Uterus (tissue), 3 donors: ENCODE measurements at regions not wholly inside any gene's neighbourhood (a gene's known extent, or its start where the extent isn't known, plus 50 kb on each side); places are given as distances from the start of the nearest gene placed in this dataset.

Experiments
- DNase-seq, 2 donors: peaks; one replicate each; pipeline ENCODE4 v3.0.0-alpha.2; 2019 to 2020
- H3K27ac ChIP-seq, 2 donors: fragments of 200-600 bp; sonication (generic); 1 replicate in 1 of 2; 2 replicates in 1 of 2; pipeline ENCODE4 v1.5.1; 2016 to 2018
- H3K27me3 ChIP-seq, 2 donors: fragments of 200-600 bp; sonication (generic); one replicate each; pipeline ENCODE4 v1.5.1; 2018 to 2019; ENCODE audit warnings: control low read depth in 1 of 2
- H3K36me3 ChIP-seq, 2 donors: fragments of 200-600 bp; sonication (generic); one replicate each; pipeline ENCODE4 v1.5.1; 2019; ENCODE audit warnings: control low read depth in 1 of 2
- H3K4me1 ChIP-seq, 2 donors: fragments of 200-600 bp; sonication (generic); one replicate each; pipeline ENCODE4 v1.5.1; 2018 to 2019; ENCODE audit warnings: control low read depth in 1 of 2
- H3K4me3 ChIP-seq, 2 donors: fragments of 200-600 bp; sonication (generic); 1 replicate in 1 of 2; 2 replicates in 1 of 2; pipeline ENCODE4 v1.5.1; 2018 to 2019; ENCODE audit warnings: mild to moderate bottlenecking in 1 of 2
- H3K9me3 ChIP-seq, 2 donors: fragments of 200-600 bp; sonication (generic); one replicate each; pipeline ENCODE4 v1.5.1; 2019; ENCODE audit warnings: control low read depth in 1 of 2
- POLR2A ChIP-seq, 2 donors: fragments of 450-650 bp; IDR thresholded peaks; one replicate each; pipeline ENCODE4 v1.6.1; 2016; ENCODE audit warnings: antibody characterized with exemption in 2 of 2, mild to moderate bottlenecking in 1 of 2, moderate library complexity in 1 of 2
- intact Hi-C: fragments of 100-400 bp; cut with DNase I; formaldehyde crosslinking; loops from one replicate; pipeline ENCODE4 v1.15.1; 2023; ENCODE audit warnings: low total_unique reads
- TF ChIP-seq, protein P1 (sequence below), 4 experiments: fragments of 200-600 bp in 2 of 4; fragments of 450-650 bp in 2 of 4; sonication (generic) in 2 of 4; IDR thresholded peaks; one replicate each; pipeline ENCODE4 v1.5.1; 2016 to 2019; ENCODE audit warnings: antibody characterized with exemption in 4 of 4, mild to moderate bottlenecking in 2 of 4, moderate library complexity in 1 of 4
- donor health status: DM: yes; HTN: yes; CAD: no.

DNA sequence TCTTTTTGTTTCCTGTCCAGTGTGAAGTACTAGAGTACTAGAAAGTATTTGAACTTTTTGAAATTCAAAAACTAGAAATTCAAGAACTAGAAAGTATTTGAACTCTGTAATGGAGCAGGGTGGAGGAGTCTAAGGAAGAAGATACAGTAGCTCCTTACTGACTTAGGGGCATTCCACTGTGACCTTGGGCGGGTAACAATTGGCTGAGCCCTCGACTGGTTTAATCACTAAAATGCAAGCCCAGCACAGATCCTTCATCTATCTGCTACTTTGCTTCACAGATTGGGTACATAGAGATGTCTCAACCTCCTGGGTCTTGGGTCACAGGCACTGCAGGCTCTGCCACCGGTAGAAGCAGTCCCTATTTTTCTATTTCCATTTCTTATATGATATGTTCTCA, 462.1 kb upstream of the AGTR1 start:
- no peak for DNase-seq
- Histone ChIP-seq H3K27me3 (no peaks in the 10 kb centered on the region), H3K4me3 (no peak overlapping the region), H3K27ac (no peak overlapping the region), H3K4me1 (no peaks in the 10 kb centered on the region), H3K36me3 (no peaks in the 10 kb centered on the region), H3K9me3 (no peaks in the 10 kb centered on the region)
- no peak for TF ChIP-seq POLR2A (IDR thresholded peaks at IDR 0.05)
- TF ChIP-seq, protein P1, sequence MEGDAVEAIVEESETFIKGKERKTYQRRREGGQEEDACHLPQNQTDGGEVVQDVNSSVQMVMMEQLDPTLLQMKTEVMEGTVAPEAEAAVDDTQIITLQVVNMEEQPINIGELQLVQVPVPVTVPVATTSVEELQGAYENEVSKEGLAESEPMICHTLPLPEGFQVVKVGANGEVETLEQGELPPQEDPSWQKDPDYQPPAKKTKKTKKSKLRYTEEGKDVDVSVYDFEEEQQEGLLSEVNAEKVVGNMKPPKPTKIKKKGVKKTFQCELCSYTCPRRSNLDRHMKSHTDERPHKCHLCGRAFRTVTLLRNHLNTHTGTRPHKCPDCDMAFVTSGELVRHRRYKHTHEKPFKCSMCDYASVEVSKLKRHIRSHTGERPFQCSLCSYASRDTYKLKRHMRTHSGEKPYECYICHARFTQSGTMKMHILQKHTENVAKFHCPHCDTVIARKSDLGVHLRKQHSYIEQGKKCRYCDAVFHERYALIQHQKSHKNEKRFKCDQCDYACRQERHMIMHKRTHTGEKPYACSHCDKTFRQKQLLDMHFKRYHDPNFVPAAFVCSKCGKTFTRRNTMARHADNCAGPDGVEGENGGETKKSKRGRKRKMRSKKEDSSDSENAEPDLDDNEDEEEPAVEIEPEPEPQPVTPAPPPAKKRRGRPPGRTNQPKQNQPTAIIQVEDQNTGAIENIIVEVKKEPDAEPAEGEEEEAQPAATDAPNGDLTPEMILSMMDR (IDR thresholded peaks at IDR 0.05): no peak
- intact Hi-C loops: no loop called here

DNA sequence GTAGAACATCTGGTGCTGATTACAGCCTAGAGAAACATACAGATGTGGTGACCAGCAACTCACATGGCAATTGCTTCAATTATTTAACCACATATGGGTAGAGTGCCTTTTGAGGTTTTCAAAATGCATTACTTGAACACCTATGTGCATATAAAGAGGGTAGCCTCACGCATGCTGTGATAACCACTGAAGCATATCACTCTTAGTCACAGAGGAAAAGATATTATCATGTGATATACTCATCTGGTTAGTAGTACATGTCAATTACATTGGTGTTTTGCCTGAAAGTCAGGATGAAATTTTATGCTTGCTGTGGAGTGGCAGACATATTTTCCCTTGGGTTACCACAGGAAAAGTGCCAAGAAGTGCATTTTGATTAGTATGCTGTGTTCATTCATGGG, 459.3 kb upstream of the AGTR1 start:
- H3K27ac ChIP-seq: no peak overlapping the region

DNA sequence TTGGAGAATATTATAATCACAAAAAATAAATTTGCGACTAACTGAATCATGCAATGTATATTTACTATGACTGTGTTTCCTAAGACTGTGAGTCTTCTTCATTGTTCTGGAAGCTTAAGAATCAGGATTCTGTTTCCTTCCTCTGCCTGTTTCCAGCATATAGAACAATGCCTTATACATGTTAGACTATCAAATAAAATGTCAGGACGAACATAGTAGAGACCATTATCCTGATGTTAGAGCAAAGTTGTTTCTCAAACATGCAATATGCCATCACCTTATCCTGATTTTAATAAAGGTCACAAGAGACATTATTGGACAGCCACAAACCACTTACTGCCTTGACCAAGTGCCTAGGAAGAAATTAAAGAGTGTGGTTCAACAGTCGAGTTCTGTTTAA, 457.4 kb upstream of the AGTR1 start:
- intact Hi-C loops: no loop called here
- Histone ChIP-seq H3K9me3 (no peaks in the 10 kb centered on the region), H3K4me1 (no peaks in the 10 kb centered on the region), H3K36me3 (no peaks in the 10 kb centered on the region), H3K27ac (no peak overlapping the region), H3K27me3 (no peaks in the 10 kb centered on the region), H3K4me3 (no peak overlapping the region)
- no peak for DNase-seq
- TF ChIP-seq, protein P1 (IDR thresholded peaks at IDR 0.05): no peak
- TF ChIP-seq POLR2A (IDR thresholded peaks at IDR 0.05): no peak

More for the DNA sequence above, 459.3 kb upstream of the AGTR1 start:
- no peaks in the 10 kb centered on the region for H3K4me1 ChIP-seq
- H3K36me3 ChIP-seq: no peaks in the 10 kb centered on the region
- H3K9me3 ChIP-seq: no peaks in the 10 kb centered on the region
- no peak overlapping the region for H3K4me3 ChIP-seq
- TF ChIP-seq POLR2A (IDR thresholded peaks at IDR 0.05): no peak
- TF ChIP-seq, protein P1 (IDR thresholded peaks at IDR 0.05): no peak
- no peak for DNase-seq
- no peaks in the 10 kb centered on the region for H3K27me3 ChIP-seq
- intact Hi-C loops: no loop called here

DNA sequence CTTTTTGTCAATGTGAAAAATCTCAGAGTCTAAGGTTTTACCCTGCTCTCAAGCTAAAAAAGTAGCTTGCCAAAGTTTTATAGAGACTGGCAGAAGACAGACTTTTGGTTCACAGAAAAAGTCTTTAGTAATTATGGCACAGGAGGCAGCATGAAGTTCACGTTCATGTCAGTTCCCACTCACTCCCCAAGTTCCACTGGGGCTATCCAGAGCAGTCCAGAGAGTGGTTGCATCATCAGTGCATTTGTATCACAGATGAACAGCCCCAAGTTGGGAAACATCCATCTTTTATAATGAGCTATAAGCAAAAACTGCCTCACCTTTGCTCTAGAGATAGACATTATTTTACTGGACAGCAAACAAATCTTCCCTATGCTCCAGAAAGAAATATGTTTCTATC, 454.1 kb upstream of the AGTR1 start:
- no peaks in the 10 kb centered on the region for H3K4me1 ChIP-seq
- no peak overlapping the region for H3K4me3 ChIP-seq
- TF ChIP-seq POLR2A (IDR thresholded peaks at IDR 0.05): no peak
- TF ChIP-seq, protein P1 (IDR thresholded peaks at IDR 0.05): no peak
- intact Hi-C loops: no loop called here
- H3K27ac ChIP-seq: no peak overlapping the region
- no peaks in the 10 kb centered on the region for H3K27me3 ChIP-seq
- DNase-seq: no peak
- H3K9me3 ChIP-seq: no peaks in the 10 kb centered on the region
- no peaks in the 10 kb centered on the region for H3K36me3 ChIP-seq

DNA sequence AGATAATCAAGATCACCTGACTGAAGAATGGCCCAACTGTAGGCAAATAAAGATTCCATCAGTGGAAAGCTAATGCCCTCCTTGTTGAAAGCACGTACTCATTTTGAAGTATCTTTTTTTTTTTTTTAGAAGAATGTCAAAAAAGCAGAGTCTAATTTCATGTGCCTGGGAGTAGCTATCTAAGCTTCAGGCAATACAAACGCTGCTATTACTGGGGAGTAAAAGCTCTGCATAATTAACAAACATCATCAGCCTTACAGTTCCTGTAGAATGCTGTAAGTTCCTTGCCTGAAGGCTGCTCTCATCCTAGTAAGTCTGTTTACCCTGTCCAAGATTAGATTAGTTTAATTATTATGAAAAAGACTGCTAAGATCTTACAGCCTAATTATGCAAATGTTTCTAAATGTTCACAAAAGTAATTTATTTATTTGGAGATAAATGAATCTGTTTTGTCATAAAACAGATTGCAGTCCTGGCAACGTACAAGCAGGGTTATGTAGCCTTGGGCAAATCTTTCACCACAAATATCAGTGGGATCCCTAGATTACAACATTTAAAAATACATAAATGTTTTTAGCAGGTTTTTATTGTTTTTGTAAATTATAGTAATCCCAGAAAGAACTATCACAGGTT, 451.3 kb upstream of the AGTR1 start:
- Histone ChIP-seq H3K4me1 (no peaks in the 10 kb centered on the region), H3K4me3 (no peak overlapping the region), H3K36me3 (no peaks in the 10 kb centered on the region), H3K27me3 (no peaks in the 10 kb centered on the region), H3K9me3 (no peaks in the 10 kb centered on the region), H3K27ac (no peak overlapping the region)
- no peak for TF ChIP-seq POLR2A (IDR thresholded peaks at IDR 0.05)
- TF ChIP-seq, protein P1 (IDR thresholded peaks at IDR 0.05): no peak
- intact Hi-C loops: no loop called here
- no peak for DNase-seq
